K562 (cell line): ENCODE measurements at regions not wholly inside any gene's neighbourhood (a gene's known extent, or its start where the extent isn't known, plus 50 kb on each side); places are given as distances from the start of the nearest gene placed in this dataset.

Experiments used
- ARHGAP35 ChIP-seq: fragments of 450-650 bp; IDR thresholded peaks from 2 replicates; pipeline ENCODE4 v1.6.1; 2018; ENCODE audit not compliant: partially characterized antibody
- BCOR ChIP-seq: fragments of 450-650 bp; IDR thresholded peaks from 2 replicates; pipeline ENCODE4 v1.6.1; 2016
- HCFC1 ChIP-seq: IDR thresholded peaks from 2 replicates; pipeline ENCODE4 v1.6.1; 2012; ENCODE audit warnings: low read depth, low read length, improper control_type of control experiment
- ID3 ChIP-seq, 2 experiments: fragments of 250-450 bp in 1 of 2; fragments of 450-650 bp in 1 of 2; sonication (Bioruptor Pico) in 1 of 2; IDR thresholded peaks; 2 replicates each; pipeline versions ENCODE4 v1.6.1 to v1.8.0; 2016 to 2021; ENCODE audit warnings: mild to moderate bottlenecking in 2 of 2, moderate library complexity in 2 of 2, missing compliant biosample characterization in 1 of 2, missing genetic modification characterization in 1 of 2
- JUN ChIP-seq, 2 experiments: sonication (generic) in 1 of 2; formaldehyde crosslinking in 1 of 2; IDR thresholded peaks; 2 replicates each; pipeline versions ENCODE4 v1.6.1 to v1.8.0; 2012 to 2022; ENCODE audit warnings: borderline replicate concordance in 2 of 2, mild to moderate bottlenecking in 2 of 2, improper control_type of control experiment in 1 of 2, low read depth in 1 of 2, low read length in 1 of 2, missing genetic modification reagents in 1 of 2
- KLF1 ChIP-seq: fragments of 450-650 bp; IDR thresholded peaks from 2 replicates; pipeline ENCODE4 v1.6.1; 2016; ENCODE audit warnings: missing genetic modification characterization, missing compliant biosample characterization
- KLF6 ChIP-seq: fragments of 250-450 bp; sonication (Bioruptor Pico); IDR thresholded peaks from 2 replicates; pipeline ENCODE4 v1.4.0; 2020; ENCODE audit warnings: mild to moderate bottlenecking, moderate library complexity, borderline replicate concordance
- LARP7 ChIP-seq: fragments of 450-650 bp; IDR thresholded peaks from 2 replicates; pipeline ENCODE4 v1.6.1; 2016
- MED1 ChIP-seq: sonication (generic); formaldehyde crosslinking; IDR thresholded peaks from 2 replicates; pipeline ENCODE4 v1.8.1; 2023; ENCODE audit warnings: missing genetic modification reagents, borderline replicate concordance
- MTA2 ChIP-seq: fragments of 450-650 bp; IDR thresholded peaks from 2 replicates; pipeline ENCODE4 v1.6.1; 2016; ENCODE audit warnings: low read depth
- NFE2 ChIP-seq: IDR thresholded peaks from 2 replicates; pipeline ENCODE4 v1.6.1; 2014; ENCODE audit warnings: antibody characterized with exemption, low read depth
- NFRKB ChIP-seq: fragments of 450-650 bp; IDR thresholded peaks from 2 replicates; pipeline ENCODE4 v1.6.1; 2016; ENCODE audit warnings: low read depth
- NRF1 ChIP-seq, 2 experiments: fragments of 450-650 bp; IDR thresholded peaks in 1 of 2; conservative IDR thresholded peaks in 1 of 2; 2 replicates each; pipeline ENCODE4 v1.6.1; 2014; ENCODE audit warnings: mild to moderate bottlenecking in 2 of 2
- PURB ChIP-seq: sonication (generic); formaldehyde crosslinking; IDR thresholded peaks from 2 replicates; pipeline ENCODE4 v1.9.0; 2021; ENCODE audit warnings: low read depth, mild to moderate bottlenecking, missing genetic modification reagents
- RFX1 ChIP-seq: fragments of 450-650 bp; IDR thresholded peaks from 2 replicates; pipeline ENCODE4 v1.6.1; 2016; ENCODE audit warnings: mild to moderate bottlenecking, moderate library complexity
- RUNX1 ChIP-seq: sonication (generic); IDR thresholded peaks from 2 replicates; pipeline ENCODE4 v1.6.1; 2016; ENCODE audit warnings: antibody characterized with exemption, low read depth
- SMAD2 ChIP-seq: fragments of 150-350 bp; IDR thresholded peaks from 2 replicates; pipeline ENCODE4 v1.6.1; 2014; ENCODE audit warnings: low read depth, mild to moderate bottlenecking, low read length
- SNIP1 ChIP-seq: fragments of 450-650 bp; IDR thresholded peaks from 2 replicates; pipeline ENCODE4 v1.7.1; 2017; ENCODE audit warnings: low read depth, mild to moderate bottlenecking
- SREBF1 ChIP-seq: fragments of 150-350 bp; IDR thresholded peaks from 2 replicates; pipeline ENCODE4 v1.6.1; 2014; ENCODE audit warnings: antibody characterized with exemption, low read depth, low read length, borderline replicate concordance
- TCF7 ChIP-seq: sonication (generic); IDR thresholded peaks from 2 replicates; pipeline ENCODE4 v1.6.1; 2016; ENCODE audit warnings: antibody characterized with exemption, borderline replicate concordance
- TCFL5 ChIP-seq: fragments of 250-450 bp; sonication (Bioruptor Pico); conservative IDR thresholded peaks from 2 replicates; pipeline ENCODE4 v1.6.1; 2021; ENCODE audit warnings: mild to moderate bottlenecking, moderate library complexity, matching md5 sums
- YBX1 ChIP-seq: fragments of 450-650 bp; IDR thresholded peaks from 2 replicates; pipeline ENCODE4 v1.7.1; 2016; ENCODE audit warnings: mild to moderate bottlenecking
- ZFPM2 ChIP-seq: fragments of 250-450 bp; sonication (Bioruptor Pico); IDR thresholded peaks from 2 replicates; pipeline ENCODE4 v1.5.1; 2022; ENCODE audit warnings: mild to moderate bottlenecking
- ZKSCAN3 ChIP-seq: fragments of 250-450 bp; sonication (Bioruptor Pico); IDR thresholded peaks from 2 replicates; pipeline ENCODE4 v1.4.0; 2020
- ZNF124 ChIP-seq: sonication (generic); formaldehyde crosslinking; IDR thresholded peaks from 2 replicates; pipeline ENCODE4 v1.8.1; 2022; ENCODE audit warnings: missing genetic modification reagents
- ZNF146 ChIP-seq: IDR thresholded peaks from one replicate; pipeline ENCODE4 v1.6.1; 2018; ENCODE audit warnings: missing compliant biosample characterization; ENCODE audit not compliant: unreplicated experiment
- ZNF253 ChIP-seq: fragments of 250-450 bp; sonication (Bioruptor Pico); conservative IDR thresholded peaks from 2 replicates; pipeline ENCODE4 v1.6.1; 2021; ENCODE audit warnings: mild to moderate bottlenecking
- ZNF740 ChIP-seq, 3 experiments: fragments of 200-800 bp in 1 of 3; sonication (Bioruptor generic) in 1 of 3; sonication (generic) in 1 of 3; formaldehyde crosslinking in 1 of 3; IDR thresholded peaks; 2 replicates each; pipeline versions ENCODE4 v1.6.1 to v1.8.0; 2016 to 2022; ENCODE audit warnings: mild to moderate bottlenecking in 2 of 3, missing compliant biosample characterization in 2 of 3, missing genetic modification characterization in 2 of 3, missing genetic modification reagents in 1 of 3
- TF ChIP-seq, protein P1 (sequence below), 2 experiments: fragments of 450-650 bp; IDR thresholded peaks; 2 replicates each; pipeline ENCODE4 v1.6.1; 2016

DNA sequence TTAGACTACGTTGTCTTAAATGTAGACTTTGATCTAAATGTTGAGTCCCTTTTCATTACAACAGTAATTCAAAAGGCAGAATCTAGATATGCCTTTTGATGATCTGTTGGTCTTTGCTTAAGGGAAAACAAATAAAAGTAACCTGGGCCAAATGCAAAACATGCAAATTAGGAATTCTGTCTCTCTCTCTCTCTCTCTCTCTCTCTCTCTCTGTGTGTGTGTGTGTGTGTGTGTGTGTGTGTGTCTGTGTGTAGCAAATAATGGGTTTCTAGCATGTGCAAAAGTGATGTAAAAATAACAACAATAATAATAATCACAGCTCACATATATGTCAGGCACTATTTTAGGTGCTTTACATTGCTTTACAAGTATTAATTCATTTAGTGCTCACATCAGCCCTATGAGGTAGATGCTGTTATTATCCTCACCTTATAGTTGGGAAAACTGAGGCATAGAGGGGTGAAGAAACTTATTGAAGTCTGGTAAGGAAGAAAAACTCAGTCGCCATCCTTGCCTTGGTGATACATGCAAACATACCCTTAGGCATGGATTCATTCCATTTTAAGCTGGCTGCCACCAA is 160.3 kb upstream of the ZNF217 start (continued):
- peak; percentile 41 for TF ChIP-seq MTA2
- no peak for TF ChIP-seq RUNX1
- peak; percentile 11; the same call in 1 of the 2 replicates for TF ChIP-seq RFX1
- TF ChIP-seq ZNF253: no peak
- TF ChIP-seq SMAD2: no peak
- TF ChIP-seq, protein P1, sequence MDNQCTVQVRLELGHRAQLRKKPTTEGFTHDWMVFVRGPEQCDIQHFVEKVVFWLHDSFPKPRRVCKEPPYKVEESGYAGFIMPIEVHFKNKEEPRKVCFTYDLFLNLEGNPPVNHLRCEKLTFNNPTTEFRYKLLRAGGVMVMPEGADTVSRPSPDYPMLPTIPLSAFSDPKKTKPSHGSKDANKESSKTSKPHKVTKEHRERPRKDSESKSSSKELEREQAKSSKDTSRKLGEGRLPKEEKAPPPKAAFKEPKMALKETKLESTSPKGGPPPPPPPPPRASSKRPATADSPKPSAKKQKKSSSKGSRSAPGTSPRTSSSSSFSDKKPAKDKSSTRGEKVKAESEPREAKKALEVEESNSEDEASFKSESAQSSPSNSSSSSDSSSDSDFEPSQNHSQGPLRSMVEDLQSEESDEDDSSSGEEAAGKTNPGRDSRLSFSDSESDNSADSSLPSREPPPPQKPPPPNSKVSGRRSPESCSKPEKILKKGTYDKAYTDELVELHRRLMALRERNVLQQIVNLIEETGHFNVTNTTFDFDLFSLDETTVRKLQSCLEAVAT (IDR thresholded peaks at IDR 0.05): peak; percentile 69 to 86; a peak in 2 of 4 replicates
- TF ChIP-seq ARHGAP35: no peak
- TF ChIP-seq YBX1: no peak
- TF ChIP-seq KLF1 (tag): no peak
- no peak for TF ChIP-seq ZFPM2
- TF ChIP-seq SREBF1: no peak
- TF ChIP-seq ZNF740 (CRISPR knock-in tag; IDR thresholded peaks at IDR 0.05): no peak
- peak in 1 of 2 experiments; percentile 69; a peak in 2 of 4 replicates for TF ChIP-seq ZNF740 (tag; IDR thresholded peaks at IDR 0.05)
- no peak for TF ChIP-seq ID3 (CRISPR knock-in tag; IDR thresholded peaks at IDR 0.05)
- no peak for TF ChIP-seq ID3 (tag; IDR thresholded peaks at IDR 0.05)
- no peak for TF ChIP-seq ZNF124 (CRISPR knock-in tag)
- TF ChIP-seq TCFL5: no peak
- no peak for TF ChIP-seq SNIP1
- TF ChIP-seq ZNF146 (CRISPR knock-in tag): no peak
- TF ChIP-seq NRF1 (conservative IDR thresholded peaks at IDR 0.05 in 1 of 2, IDR thresholded peaks at IDR 0.05 in 1 of 2): no peak
- TF ChIP-seq HCFC1: no peak
- peak; percentile 45 for TF ChIP-seq NFRKB
- TF ChIP-seq JUN (IDR thresholded peaks at IDR 0.05; ENCODE audit: borderline replicate concordance, low read depth, low read length): 0 out of 2 replicates have a peak, but pooled peaks have one; percentile 7
- no peak for TF ChIP-seq JUN (CRISPR knock-in tag; IDR thresholded peaks at IDR 0.05; ENCODE audit: borderline replicate concordance)
- no peak for TF ChIP-seq PURB (CRISPR knock-in tag)
- 0 out of 2 replicates have a peak, but pooled peaks have one; percentile 82 for TF ChIP-seq LARP7
- TF ChIP-seq KLF6: no peak
- TF ChIP-seq NFE2: no peak
- TF ChIP-seq BCOR: peak; percentile 63; the same call in 1 of the 2 replicates
- TF ChIP-seq TCF7: no peak
- TF ChIP-seq MED1 (CRISPR knock-in tag): no peak
- no peak for TF ChIP-seq ZKSCAN3 (CRISPR knock-in tag)
